ENCODE measurements at regions not wholly inside any gene's neighbourhood (a gene's known extent, or its start where the extent isn't known, plus 50 kb on each side); places are given as distances from the start of the nearest gene placed in this dataset.

GRCh38 chr13:99698010-99698815, 196.9 kb downstream of the TM9SF2 start:
- TF ChIP-seq, protein P1, sequence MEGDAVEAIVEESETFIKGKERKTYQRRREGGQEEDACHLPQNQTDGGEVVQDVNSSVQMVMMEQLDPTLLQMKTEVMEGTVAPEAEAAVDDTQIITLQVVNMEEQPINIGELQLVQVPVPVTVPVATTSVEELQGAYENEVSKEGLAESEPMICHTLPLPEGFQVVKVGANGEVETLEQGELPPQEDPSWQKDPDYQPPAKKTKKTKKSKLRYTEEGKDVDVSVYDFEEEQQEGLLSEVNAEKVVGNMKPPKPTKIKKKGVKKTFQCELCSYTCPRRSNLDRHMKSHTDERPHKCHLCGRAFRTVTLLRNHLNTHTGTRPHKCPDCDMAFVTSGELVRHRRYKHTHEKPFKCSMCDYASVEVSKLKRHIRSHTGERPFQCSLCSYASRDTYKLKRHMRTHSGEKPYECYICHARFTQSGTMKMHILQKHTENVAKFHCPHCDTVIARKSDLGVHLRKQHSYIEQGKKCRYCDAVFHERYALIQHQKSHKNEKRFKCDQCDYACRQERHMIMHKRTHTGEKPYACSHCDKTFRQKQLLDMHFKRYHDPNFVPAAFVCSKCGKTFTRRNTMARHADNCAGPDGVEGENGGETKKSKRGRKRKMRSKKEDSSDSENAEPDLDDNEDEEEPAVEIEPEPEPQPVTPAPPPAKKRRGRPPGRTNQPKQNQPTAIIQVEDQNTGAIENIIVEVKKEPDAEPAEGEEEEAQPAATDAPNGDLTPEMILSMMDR (IDR thresholded peaks at IDR 0.05) = no peak
- no peak for TF ChIP-seq POLR2A (IDR thresholded peaks at IDR 0.05)

Measured in uterus (tissue), 2 donors.